ENCODE measurements at regions not wholly inside any gene's neighbourhood (a gene's known extent, or its start where the extent isn't known, plus 50 kb on each side); places are given as distances from the start of the nearest gene placed in this dataset.

GRCh38 chrX:34365471-34365870 lies 233.4 kb upstream of the FAM47A start:
- no peak overlapping the region for H3K4me3 ChIP-seq (ENCODE audit: low read depth in 1 of 2, low read length in 2 of 2)
- H3K4me1 ChIP-seq (ENCODE audit: insufficient read depth, low read length) = no peaks in the 10 kb centered on the region
- H2AFZ ChIP-seq (ENCODE audit: low read depth, low read length) = no peak overlapping the region
- no peaks in the 10 kb centered on the region for H3K36me3 ChIP-seq (ENCODE audit: insufficient read depth, low read length)
- no peaks in the 10 kb centered on the region for H3K79me2 ChIP-seq (ENCODE audit: insufficient read depth, low read length)
- H3K9me3 ChIP-seq (ENCODE audit: insufficient read depth, low read length, severe bottlenecking) = no peaks in the 10 kb centered on the region
- H3K4me2 ChIP-seq (ENCODE audit: insufficient read depth, low read length) = no peak overlapping the region
- H3K27ac ChIP-seq (ENCODE audit: low read length) = no peak overlapping the region
- H3K9ac ChIP-seq (ENCODE audit: low read depth, low read length) = no peak overlapping the region
- H4K20me1 ChIP-seq (ENCODE audit: insufficient read depth, low read length) = no peaks in the 10 kb centered on the region
- ATAC-seq (ENCODE audit: insufficient read depth, low read depth) (no peak), DNase-seq (no peak)
- H3K27me3 ChIP-seq (ENCODE audit: insufficient read depth, low read length, poor library complexity) = no peaks in the 10 kb centered on the region
- TF ChIP-seq CTCF (IDR thresholded peaks at IDR 0.05; ENCODE audit: borderline replicate concordance, extremely low read depth, low read length, poor library complexity, severe bottlenecking) (no peak), EZH2 (IDR thresholded peaks at IDR 0.05; ENCODE audit: borderline replicate concordance, low read depth, low read length, severe bottlenecking) (no peak)

- DNase-seq (no peak), ATAC-seq (ENCODE audit: insufficient read depth, low read depth) (no peak)
- Histone ChIP-seq H4K20me1 (ENCODE audit: insufficient read depth, low read length) (no peaks in the 10 kb centered on the region), H3K27ac (ENCODE audit: low read length) (no peak overlapping the region), H3K4me2 (ENCODE audit: insufficient read depth, low read length) (no peak overlapping the region), H3K4me1 (ENCODE audit: insufficient read depth, low read length) (no peaks in the 10 kb centered on the region), H2AFZ (ENCODE audit: low read depth, low read length) (no peak overlapping the region), H3K27me3 (ENCODE audit: insufficient read depth, low read length, poor library complexity) (no peaks in the 10 kb centered on the region), H3K9ac (ENCODE audit: low read depth, low read length) (no peak overlapping the region), H3K9me3 (ENCODE audit: insufficient read depth, low read length, severe bottlenecking) (no peaks in the 10 kb centered on the region), H3K36me3 (ENCODE audit: insufficient read depth, low read length) (no peaks in the 10 kb centered on the region), H3K4me3 (ENCODE audit: low read depth in 1 of 2, low read length in 2 of 2) (no peak overlapping the region), H3K79me2 (ENCODE audit: insufficient read depth, low read length) (no peaks in the 10 kb centered on the region)
- TF ChIP-seq CTCF (IDR thresholded peaks at IDR 0.05; ENCODE audit: borderline replicate concordance, extremely low read depth, low read length, poor library complexity, severe bottlenecking) (no peak), EZH2 (IDR thresholded peaks at IDR 0.05; ENCODE audit: borderline replicate concordance, low read depth, low read length, severe bottlenecking) (no peak)
Measured at GRCh38 chrX:34350561-34351335, 218.6 kb upstream of the FAM47A start.

GRCh38 chrX:34343001-34343400 lies 210.9 kb upstream of the FAM47A start:
- no peak overlapping the region for H3K9ac ChIP-seq (ENCODE audit: low read depth, low read length)
- H3K36me3 ChIP-seq (ENCODE audit: insufficient read depth, low read length) = no peaks in the 10 kb centered on the region
- no peaks in the 10 kb centered on the region for H3K9me3 ChIP-seq (ENCODE audit: insufficient read depth, low read length, severe bottlenecking)
- TF ChIP-seq CTCF (IDR thresholded peaks at IDR 0.05; ENCODE audit: borderline replicate concordance, extremely low read depth, low read length, poor library complexity, severe bottlenecking) (no peak), EZH2 (IDR thresholded peaks at IDR 0.05; ENCODE audit: borderline replicate concordance, low read depth, low read length, severe bottlenecking) (no peak)
- no peaks in the 10 kb centered on the region for H3K79me2 ChIP-seq (ENCODE audit: insufficient read depth, low read length)
- H3K4me2 ChIP-seq (ENCODE audit: insufficient read depth, low read length) = no peak overlapping the region
- no peaks in the 10 kb centered on the region for H3K27me3 ChIP-seq (ENCODE audit: insufficient read depth, low read length, poor library complexity)
- DNase-seq = no peak
- H3K27ac ChIP-seq (ENCODE audit: low read length) = no peak overlapping the region
- no peak for ATAC-seq (ENCODE audit: insufficient read depth, low read depth)
- H3K4me3 ChIP-seq (ENCODE audit: low read depth in 1 of 2, low read length in 2 of 2) = no peak overlapping the region
- no peaks in the 10 kb centered on the region for H4K20me1 ChIP-seq (ENCODE audit: insufficient read depth, low read length)
- no peaks in the 10 kb centered on the region for H3K4me1 ChIP-seq (ENCODE audit: insufficient read depth, low read length)
- H2AFZ ChIP-seq (ENCODE audit: low read depth, low read length) = no peak overlapping the region

Measured in DND-41 (cell line).